ENCODE measurements at regions not wholly inside any gene's neighbourhood (a gene's known extent, or its start where the extent isn't known, plus 50 kb on each side); places are given as distances from the start of the nearest gene placed in this dataset.

GRCh38 chr11:26063915-26064314 lies 268.0 kb upstream of the ANO3 start:
- TF ChIP-seq CTCF (IDR thresholded peaks at IDR 0.05) (no peak), POLR2A (IDR thresholded peaks at IDR 0.05) (no peak)
